ENCODE measurements at regions not wholly inside any gene's neighbourhood (a gene's known extent, or its start where the extent isn't known, plus 50 kb on each side); places are given as distances from the start of the nearest gene placed in this dataset.
"Not testable (repeated sequence)": the region's sequence is repeated elsewhere in the genome, so short reads cannot be mapped to it uniquely, and the experiment has no call there.

GRCh38 chr12:42919691-42920090 lies 330.1 kb upstream of the PRICKLE1 start:
- no peak for DNase-seq (ENCODE audit: low spot score)

GRCh38 chr12:42918443-42918842 lies 328.9 kb upstream of the PRICKLE1 start:
- no peak for DNase-seq (ENCODE audit: low spot score)

DNA sequence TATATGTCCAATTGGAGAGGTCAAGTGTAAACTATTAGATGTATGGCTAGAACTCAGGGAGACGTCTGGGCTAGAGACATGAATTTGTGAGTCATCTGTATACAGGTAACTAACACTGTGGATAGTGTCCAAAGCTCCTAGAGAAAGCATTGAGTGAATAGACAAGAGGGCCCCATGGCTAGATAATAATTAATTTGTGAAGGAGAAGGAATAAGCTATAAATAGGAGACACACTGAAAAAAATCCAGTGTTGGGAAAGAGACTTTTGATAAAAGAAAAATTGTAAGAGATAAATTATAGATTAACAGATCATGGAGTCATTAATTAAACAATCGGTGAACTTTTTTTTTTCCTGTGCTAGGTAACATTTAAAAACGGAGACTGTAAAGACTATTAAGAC lies 326.6 kb upstream of the PRICKLE1 start:
- no peak for DNase-seq (ENCODE audit: low spot score)

GRCh38 chr12:42915426-42915825 lies 325.9 kb upstream of the PRICKLE1 start:
- DNase-seq (ENCODE audit: low spot score) = no peak

- no peak for DNase-seq (ENCODE audit: low spot score)
These were observed 322.8 kb upstream of the PRICKLE1 start for GRCh38 chr12:42912367-42912766.

- DNase-seq (ENCODE audit: low spot score) = no peak
These were observed 321.1 kb upstream of the PRICKLE1 start for GRCh38 chr12:42910656-42911055.

GRCh38 chr12:42908712-42909111 lies 319.2 kb upstream of the PRICKLE1 start:
- DNase-seq (ENCODE audit: low spot score) = no peak

- DNase-seq (ENCODE audit: low spot score) = not testable (repeated sequence)
These were observed 317.3 kb upstream of the PRICKLE1 start for GRCh38 chr12:42906801-42907200.

- no peak for DNase-seq (ENCODE audit: low spot score)
These were observed 315.8 kb upstream of the PRICKLE1 start for GRCh38 chr12:42905419-42905705.

DNA sequence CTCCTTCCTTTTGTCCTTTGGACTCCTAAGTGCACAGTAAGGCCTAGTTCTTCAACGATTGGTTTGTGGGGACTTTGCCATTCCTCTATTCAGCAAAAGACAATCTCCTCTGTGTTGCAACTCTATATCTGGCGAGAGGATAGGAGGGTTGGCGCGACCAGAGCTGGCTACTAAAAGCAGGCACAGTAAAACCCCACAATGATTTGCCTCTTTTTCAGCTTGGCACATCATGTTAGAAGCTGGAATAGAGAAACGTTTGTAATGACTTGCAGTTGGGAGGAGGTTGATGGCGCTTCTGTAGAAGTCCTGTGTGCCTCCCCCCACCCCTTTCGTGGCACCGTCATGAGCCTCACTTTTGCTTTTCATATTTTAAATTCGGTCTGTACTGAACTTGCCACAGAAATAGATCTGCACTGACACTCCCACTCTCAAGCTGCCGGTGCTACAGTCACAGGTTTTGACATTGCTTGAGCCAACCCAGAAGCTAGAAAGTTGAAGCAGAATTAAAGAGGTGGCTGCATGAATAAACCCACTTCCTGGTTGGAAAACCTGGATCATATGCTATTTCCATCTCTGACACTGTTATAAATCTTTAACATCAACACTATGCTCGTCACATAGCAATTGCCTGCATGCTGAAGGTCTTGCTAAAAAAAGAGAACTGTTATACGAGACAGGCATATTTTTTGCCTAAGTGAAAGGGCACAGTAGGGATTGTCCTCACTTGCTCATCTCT lies 315.3 kb upstream of the PRICKLE1 start:
- DNase-seq (ENCODE audit: low spot score) = no peak

GRCh38 chr12:42903736-42904135 lies 314.2 kb upstream of the PRICKLE1 start:
- DNase-seq (ENCODE audit: low spot score) = no peak

- no peak for DNase-seq (ENCODE audit: low spot score)
These were observed 312.5 kb upstream of the PRICKLE1 start for GRCh38 chr12:42902001-42902400.

GRCh38 chr12:42893803-42894202 lies 304.3 kb upstream of the PRICKLE1 start:
- no peak for DNase-seq (ENCODE audit: low spot score)

- DNase-seq (ENCODE audit: low spot score) = no peak
These were observed 303.4 kb upstream of the PRICKLE1 start for GRCh38 chr12:42892702-42893551.

GRCh38 chr12:42887657-42888056 lies 298.1 kb upstream of the PRICKLE1 start:
- DNase-seq (ENCODE audit: low spot score) = no peak

GRCh38 chr12:42886160-42886559 lies 296.6 kb upstream of the PRICKLE1 start:
- no peak for DNase-seq (ENCODE audit: low spot score)

GRCh38 chr12:42885677-42886076 lies 296.1 kb upstream of the PRICKLE1 start:
- no peak for DNase-seq (ENCODE audit: low spot score)

DNA sequence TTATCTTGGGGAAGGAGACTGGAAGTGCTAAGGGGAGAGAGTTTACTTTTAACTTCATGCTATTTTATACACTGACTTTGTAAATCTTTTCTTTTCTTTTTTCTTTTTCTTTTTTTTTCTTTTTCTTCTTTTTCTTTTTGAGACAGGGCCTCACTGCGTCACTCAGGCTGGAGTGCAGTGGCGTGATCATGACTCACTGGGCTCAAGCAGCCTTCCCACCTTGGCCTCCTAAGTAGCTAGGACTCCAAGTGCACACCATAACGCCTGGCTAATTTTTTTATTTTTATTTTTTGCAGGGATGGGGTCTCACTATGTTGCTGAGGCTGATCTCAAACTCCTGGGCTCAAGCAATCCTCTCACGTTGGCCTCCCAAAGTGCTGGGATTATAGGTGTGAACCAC lies 294.6 kb upstream of the PRICKLE1 start:
- DNase-seq (ENCODE audit: low spot score) = peak; percentile 8

- no peak for DNase-seq (ENCODE audit: low spot score)
These were observed 283.9 kb upstream of the PRICKLE1 start for GRCh38 chr12:42873401-42873800.

- DNase-seq (ENCODE audit: low spot score) = no peak
These were observed 282.3 kb upstream of the PRICKLE1 start for GRCh38 chr12:42871816-42872215.

GRCh38 chr12:42868291-42868690 lies 278.7 kb upstream of the PRICKLE1 start:
- no peak for DNase-seq (ENCODE audit: low spot score)

- no peak for DNase-seq (ENCODE audit: low spot score)
These were observed 275.7 kb upstream of the PRICKLE1 start for GRCh38 chr12:42865282-42865681.

- no peak for DNase-seq (ENCODE audit: low spot score)
These were observed 272.5 kb upstream of the PRICKLE1 start for GRCh38 chr12:42862055-42862454.

DNA sequence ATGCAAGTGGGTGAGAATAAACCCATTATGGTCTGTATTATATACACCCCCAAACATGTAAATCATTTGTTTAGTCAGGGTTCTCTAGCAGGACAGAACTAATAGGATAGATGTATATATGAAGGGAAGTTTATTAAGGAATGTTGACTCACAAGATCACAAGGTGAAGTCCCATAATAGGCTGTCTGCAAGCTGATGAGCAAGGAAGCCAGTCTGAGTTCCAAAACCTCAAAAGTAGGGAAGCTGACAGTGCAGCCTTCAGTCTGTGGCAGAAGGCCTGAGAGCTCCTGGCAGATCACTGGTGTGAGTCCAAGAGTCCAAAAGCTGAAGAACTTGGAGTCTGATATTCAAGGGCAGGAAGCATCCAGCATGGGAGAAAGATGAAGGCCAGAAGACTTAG lies 270.8 kb upstream of the PRICKLE1 start:
- DNase-seq (ENCODE audit: low spot score) = not testable (repeated sequence)
